PC-9 (cell line): ENCODE measurements at regions not wholly inside any gene's neighbourhood (a gene's known extent, or its start where the extent isn't known, plus 50 kb on each side); places are given as distances from the start of the nearest gene placed in this dataset.

Source experiments
- BruUV-seq: library from RNA; stranded (reverse); fragments of 400-500 nt; replicated peaks from 2 replicates; lab custom pipeline; 2021; lab: Mats Ljungman, UMichigan
- CTCF ChIA-PET: fragments of 300-600 bp; sonication (Branson Sonifier 250); formaldehyde crosslinking; loops from one replicate; lab custom pipeline; 2022; ENCODE audit warnings: antibody characterized with exemption; lab: Charles Lee
- POLR2A ChIA-PET: fragments of 300-600 bp; sonication (Branson Sonifier 250); formaldehyde crosslinking; loops from one replicate; lab custom pipeline; 2022; ENCODE audit warnings: antibody characterized with exemption; ENCODE audit not compliant: unreplicated experiment; lab: Charles Lee
- DNase-seq, 2 experiments: peaks; one replicate each; pipeline versions ENCODE4 v3.0.0 to v3.0.0-alpha.2; 2015 to 2022; ENCODE audit warnings: mixed read lengths in 1 of 2
- H2AFZ ChIP-seq: fragments of 200-600 bp; sonication (generic); 2 replicates; pipeline ENCODE4 v1.8.1; 2017; ENCODE audit warnings: antibody characterized with exemption
- H3F3A ChIP-seq: fragments of 200-600 bp; sonication (generic); 2 replicates; pipeline ENCODE4 v1.8.1; 2017; ENCODE audit warnings: antibody characterized with exemption, mild to moderate bottlenecking, low read depth; ENCODE audit not compliant: insufficient read depth
- H3K27ac ChIP-seq: fragments of 200-600 bp; sonication (generic); 2 replicates; pipeline ENCODE4 v1.6.1; 2016; ENCODE audit warnings: mixed run types
- H3K27me3 ChIP-seq: fragments of 200-600 bp; sonication (generic); 2 replicates; pipeline ENCODE4 v1.6.1; 2016; ENCODE audit warnings: low read depth, mixed run types; ENCODE audit not compliant: insufficient read depth
- H3K36me3 ChIP-seq: fragments of 200-600 bp; sonication (generic); 2 replicates; pipeline ENCODE4 v1.6.1; 2016; ENCODE audit warnings: low read depth, mixed run types
- H3K4me1 ChIP-seq: fragments of 200-600 bp; sonication (generic); replicated peaks from 2 replicates; pipeline ENCODE4 v1.6.1; 2016; ENCODE audit warnings: mixed run types; ENCODE audit not compliant: insufficient read depth
- H3K4me2 ChIP-seq: fragments of 200-600 bp; sonication (generic); 2 replicates; pipeline ENCODE4 v1.6.1; 2017; ENCODE audit warnings: mixed run types
- H3K4me3 ChIP-seq: fragments of 200-600 bp; sonication (generic); 2 replicates; pipeline ENCODE4 v1.6.1; 2016; ENCODE audit warnings: mixed run types
- H3K79me2 ChIP-seq: fragments of 200-600 bp; sonication (generic); 2 replicates; pipeline ENCODE4 v1.6.1; 2017; ENCODE audit warnings: low read depth, mixed run types
- H3K9me2 ChIP-seq: fragments of 200-600 bp; sonication (generic); 2 replicates; pipeline ENCODE4 v1.8.1; 2017; ENCODE audit warnings: mild to moderate bottlenecking; ENCODE audit not compliant: insufficient read depth
- H3K9me3 ChIP-seq: fragments of 200-600 bp; sonication (generic); 2 replicates; pipeline ENCODE4 v1.8.1; 2016; ENCODE audit warnings: low read depth; ENCODE audit not compliant: insufficient read depth
- H4K20me1 ChIP-seq: fragments of 200-600 bp; sonication (generic); 2 replicates; pipeline ENCODE4 v1.8.1; 2017; ENCODE audit not compliant: insufficient read depth
- EZH2 ChIP-seq: fragments of 200-600 bp; sonication (generic); IDR thresholded peaks from 2 replicates; pipeline ENCODE4 v1.8.0; 2017; ENCODE audit warnings: antibody characterized with exemption, low read depth
- intact Hi-C: fragments of 100-400 bp; cut with micrococcal nuclease; formaldehyde crosslinking; loops from one replicate; pipeline ENCODE4 v1.10.0; 2022; ENCODE audit not compliant: unreplicated experiment
- TF ChIP-seq, protein P1 (sequence below): fragments of 200-600 bp; sonication (generic); conservative IDR thresholded peaks from 2 replicates; pipeline ENCODE4 v1.6.1; 2017; ENCODE audit warnings: mixed run types, antibody characterized with exemption, mild to moderate bottlenecking, moderate library complexity

DNA sequence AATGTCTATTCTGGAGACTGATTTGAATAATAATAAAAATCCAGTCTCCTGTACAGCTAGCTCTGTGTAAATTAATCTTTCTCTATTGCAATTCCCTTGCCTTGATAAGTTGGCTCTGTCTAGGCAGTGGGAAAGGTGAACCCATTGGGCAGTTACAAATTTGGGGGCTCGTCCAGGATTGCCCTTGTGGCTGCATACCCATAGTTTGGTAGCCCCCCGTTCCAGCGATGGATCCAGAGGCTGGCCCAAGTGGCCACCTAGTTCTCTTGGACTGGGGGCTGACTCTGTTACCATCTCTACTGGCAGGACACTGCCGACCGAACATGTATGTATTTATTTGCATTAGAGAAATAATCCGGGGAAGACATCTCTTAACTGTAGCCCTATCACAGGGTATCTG lies 326.2 kb upstream of the PDGFD start:
- intact Hi-C loops = no loop called here
- Histone ChIP-seq H3K36me3 (no peaks in the 10 kb centered on the region), H3K79me2 (no peaks in the 10 kb centered on the region), H3K4me1 (no peaks in the 10 kb centered on the region), H3K4me2 (no peak overlapping the region), H3K4me3 (no peak overlapping the region), H2AFZ (no peak overlapping the region), H4K20me1 (no peaks in the 10 kb centered on the region), H3K9me3 (peaks cover 31% of the 10 kb centered on the region), H3F3A (no peaks in the 10 kb centered on the region), H3K27me3 (no peaks in the 10 kb centered on the region), H3K27ac (no peak overlapping the region), H3K9me2 (no peaks in the 10 kb centered on the region; the same call in 1 of the 2 replicates)
- ChIA-PET CTCF (no interaction called here), POLR2A (no interaction called here)
- no peak for DNase-seq
- TF ChIP-seq EZH2 = no peak
- TF ChIP-seq, protein P1, sequence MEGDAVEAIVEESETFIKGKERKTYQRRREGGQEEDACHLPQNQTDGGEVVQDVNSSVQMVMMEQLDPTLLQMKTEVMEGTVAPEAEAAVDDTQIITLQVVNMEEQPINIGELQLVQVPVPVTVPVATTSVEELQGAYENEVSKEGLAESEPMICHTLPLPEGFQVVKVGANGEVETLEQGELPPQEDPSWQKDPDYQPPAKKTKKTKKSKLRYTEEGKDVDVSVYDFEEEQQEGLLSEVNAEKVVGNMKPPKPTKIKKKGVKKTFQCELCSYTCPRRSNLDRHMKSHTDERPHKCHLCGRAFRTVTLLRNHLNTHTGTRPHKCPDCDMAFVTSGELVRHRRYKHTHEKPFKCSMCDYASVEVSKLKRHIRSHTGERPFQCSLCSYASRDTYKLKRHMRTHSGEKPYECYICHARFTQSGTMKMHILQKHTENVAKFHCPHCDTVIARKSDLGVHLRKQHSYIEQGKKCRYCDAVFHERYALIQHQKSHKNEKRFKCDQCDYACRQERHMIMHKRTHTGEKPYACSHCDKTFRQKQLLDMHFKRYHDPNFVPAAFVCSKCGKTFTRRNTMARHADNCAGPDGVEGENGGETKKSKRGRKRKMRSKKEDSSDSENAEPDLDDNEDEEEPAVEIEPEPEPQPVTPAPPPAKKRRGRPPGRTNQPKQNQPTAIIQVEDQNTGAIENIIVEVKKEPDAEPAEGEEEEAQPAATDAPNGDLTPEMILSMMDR = no peak
- BruUV-seq = no TSS peak

DNA sequence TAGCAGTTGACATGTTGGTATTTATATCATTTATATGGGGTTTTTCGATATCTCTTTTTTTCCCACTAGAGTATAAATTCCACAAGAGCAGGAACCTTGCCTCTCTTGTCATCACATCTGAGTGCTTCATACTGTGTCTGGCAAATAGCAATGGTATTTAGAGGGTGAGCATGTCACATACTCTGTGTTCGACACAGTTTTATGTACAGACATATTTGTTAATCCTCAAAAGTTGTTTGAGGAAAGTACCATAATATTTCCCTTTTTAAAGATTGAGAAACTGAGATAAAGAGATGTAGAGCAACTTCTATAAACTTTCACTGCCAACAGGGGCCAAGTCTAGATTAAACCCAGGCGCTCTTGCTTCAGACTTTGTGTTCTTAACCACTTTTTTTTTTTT lies 324.6 kb upstream of the PDGFD start:
- Histone ChIP-seq H2AFZ (no peak overlapping the region), H3K36me3 (no peaks in the 10 kb centered on the region), H3K4me2 (no peak overlapping the region), H3F3A (no peaks in the 10 kb centered on the region), H3K9me2 (no peaks in the 10 kb centered on the region), H4K20me1 (no peaks in the 10 kb centered on the region), H3K27ac (no peak overlapping the region), H3K4me3 (no peak overlapping the region), H3K9me3 (peaks cover 31% of the 10 kb centered on the region), H3K79me2 (no peaks in the 10 kb centered on the region), H3K4me1 (no peaks in the 10 kb centered on the region), H3K27me3 (no peaks in the 10 kb centered on the region)
- CTCF ChIA-PET = no interaction called here
- no peak for DNase-seq
- intact Hi-C loops = no loop called here
- POLR2A ChIA-PET = no interaction called here
- no peak for TF ChIP-seq EZH2
- TF ChIP-seq, protein P1 = no peak
- BruUV-seq = no TSS peak

DNA sequence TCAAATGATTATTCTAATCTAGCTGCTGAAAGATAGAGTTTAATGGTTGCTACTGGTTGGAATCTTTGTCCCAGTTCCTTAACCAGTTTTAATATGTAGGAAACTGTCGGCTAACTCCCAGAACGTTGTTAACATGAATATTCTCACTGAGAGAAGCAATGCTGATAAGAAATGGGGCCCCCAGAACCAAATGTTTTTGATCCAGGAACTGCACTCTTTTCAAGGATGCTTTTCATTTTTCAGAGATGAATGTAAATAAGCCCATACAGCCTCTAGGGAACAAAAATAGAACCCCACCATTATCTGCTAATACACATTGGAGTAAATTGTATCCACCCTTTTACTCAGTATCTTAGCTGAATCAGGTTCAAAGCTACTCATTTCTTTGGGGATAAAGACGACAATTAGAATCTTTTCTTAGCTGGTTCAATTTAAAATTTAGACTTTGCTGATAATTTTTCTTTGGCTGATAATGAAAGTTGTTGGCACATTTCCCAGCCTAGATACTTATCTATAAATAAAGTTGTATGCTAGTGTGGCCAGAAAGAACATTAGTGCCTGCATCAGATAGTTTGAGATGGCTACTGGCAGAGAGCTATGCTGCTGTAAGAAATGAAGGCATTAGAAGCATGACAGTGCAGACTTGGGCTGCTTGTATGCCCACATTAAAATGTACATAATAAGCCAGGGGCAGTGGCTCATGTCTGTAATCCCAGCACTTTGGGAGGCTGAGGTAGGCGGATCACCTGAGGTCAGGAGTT lies 323.3 kb upstream of the PDGFD start:
- H3K4me2 ChIP-seq = no peak overlapping the region
- peaks cover 26% of the 10 kb centered on the region for H3K9me3 ChIP-seq
- no peak for DNase-seq
- no peaks in the 10 kb centered on the region for H3K36me3 ChIP-seq
- no peaks in the 10 kb centered on the region for H3F3A ChIP-seq
- H3K4me1 ChIP-seq = no peaks in the 10 kb centered on the region
- H3K27ac ChIP-seq = no peak overlapping the region
- H4K20me1 ChIP-seq = no peaks in the 10 kb centered on the region
- no peak overlapping the region for H2AFZ ChIP-seq
- no peaks in the 10 kb centered on the region for H3K9me2 ChIP-seq
- H3K27me3 ChIP-seq = no peaks in the 10 kb centered on the region
- ChIA-PET CTCF (no interaction called here), POLR2A (no interaction called here)
- H3K79me2 ChIP-seq = no peaks in the 10 kb centered on the region
- no peak for TF ChIP-seq EZH2
- TF ChIP-seq, protein P1 = no peak
- intact Hi-C loops = no loop called here
- no TSS peak for BruUV-seq
- H3K4me3 ChIP-seq = no peak overlapping the region
